Raji (cell line): ENCODE measurements at regions not wholly inside any gene's neighbourhood (a gene's known extent, or its start where the extent isn't known, plus 50 kb on each side); places are given as distances from the start of the nearest gene placed in this dataset.

Experiments used
- POLR2A ChIP-seq: IDR thresholded peaks from 2 replicates; pipeline ENCODE4 v1.6.1; 2011; ENCODE audit warnings: low read depth, low read length, control low read depth; ENCODE audit not compliant: insufficient read depth

DNA sequence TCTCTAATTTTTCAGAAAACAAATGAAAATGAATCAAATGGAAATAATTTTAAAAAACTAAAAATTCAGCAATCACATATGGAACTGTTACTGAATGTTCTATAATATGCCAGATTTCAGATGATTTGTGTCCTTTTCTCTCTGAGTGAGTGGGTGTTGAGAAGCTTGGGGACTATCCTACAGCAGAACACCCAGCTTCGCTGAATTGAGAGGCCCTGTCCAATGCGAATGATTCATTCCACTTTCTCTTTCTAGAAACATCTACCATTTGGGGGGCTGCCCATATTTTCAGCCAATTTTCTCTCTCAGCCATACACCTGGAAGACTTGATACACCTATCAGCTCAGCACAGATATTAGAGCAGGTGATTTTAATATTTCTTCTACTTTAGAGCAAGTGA is 1666.7 kb downstream of the EFNB2 start:
- TF ChIP-seq POLR2A, result no peak

GRCh38 chr13:104855581-104855980 is 1679.9 kb downstream of the EFNB2 start:
- TF ChIP-seq POLR2A, result no peak

DNA sequence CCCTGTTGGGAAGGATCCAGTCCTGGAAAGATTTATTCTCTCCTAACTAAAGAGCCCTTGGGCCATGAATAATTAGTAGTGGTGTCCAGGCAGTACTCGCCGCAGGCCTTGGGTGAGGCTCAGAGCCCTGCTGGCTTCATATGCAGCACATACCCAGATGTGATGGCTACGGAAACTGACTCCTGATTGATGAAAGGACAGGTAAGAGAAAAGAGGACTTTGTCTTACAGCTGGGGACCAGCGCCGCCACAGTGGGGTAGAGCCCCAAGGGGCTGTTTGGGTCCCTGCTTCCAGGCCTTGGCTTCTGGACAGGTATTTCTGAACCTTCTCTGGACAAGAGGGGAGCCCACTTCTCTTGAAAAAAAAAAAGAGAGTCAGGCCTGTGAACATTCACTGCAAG is 1680.8 kb downstream of the EFNB2 start:
- TF ChIP-seq POLR2A, result no peak

- no peak for TF ChIP-seq POLR2A
Observed at GRCh38 chr13:104854007-104854406, 1681.5 kb downstream of the EFNB2 start.

GRCh38 chr13:104847922-104848321 is 1687.5 kb downstream of the EFNB2 start:
- no peak for TF ChIP-seq POLR2A

GRCh38 chr13:104843401-104843800 is 1692.1 kb downstream of the EFNB2 start:
- TF ChIP-seq POLR2A, result no peak

GRCh38 chr13:104841110-104841509 is 1694.4 kb downstream of the EFNB2 start:
- no peak for TF ChIP-seq POLR2A

- no peak for TF ChIP-seq POLR2A
Observed at GRCh38 chr13:104837756-104838155, 1697.7 kb downstream of the EFNB2 start.

- TF ChIP-seq POLR2A, result no peak
Observed at GRCh38 chr13:104833221-104833620, 1702.2 kb downstream of the EFNB2 start.

DNA sequence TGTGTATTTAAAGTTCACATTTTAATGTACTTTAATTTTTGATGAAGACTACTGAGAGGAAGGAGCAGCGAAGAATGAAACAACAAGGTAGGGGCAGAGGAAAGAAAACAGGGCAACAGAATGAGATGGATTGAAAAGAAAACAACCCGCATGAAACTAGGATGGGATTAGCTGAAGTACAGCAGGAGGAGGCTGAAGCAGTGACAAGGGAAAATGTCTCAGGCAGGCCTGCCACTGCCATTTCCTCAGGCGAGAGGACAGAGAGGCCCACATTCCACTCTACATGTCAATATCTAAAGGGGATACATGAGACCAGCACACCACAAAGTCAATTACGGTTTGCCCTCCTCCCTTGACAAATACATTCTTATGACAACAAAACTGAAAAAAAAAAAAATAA is 1703.2 kb downstream of the EFNB2 start:
- no peak for TF ChIP-seq POLR2A

- no peak for TF ChIP-seq POLR2A
Observed at GRCh38 chr13:104831831-104832230, 1703.6 kb downstream of the EFNB2 start.

DNA sequence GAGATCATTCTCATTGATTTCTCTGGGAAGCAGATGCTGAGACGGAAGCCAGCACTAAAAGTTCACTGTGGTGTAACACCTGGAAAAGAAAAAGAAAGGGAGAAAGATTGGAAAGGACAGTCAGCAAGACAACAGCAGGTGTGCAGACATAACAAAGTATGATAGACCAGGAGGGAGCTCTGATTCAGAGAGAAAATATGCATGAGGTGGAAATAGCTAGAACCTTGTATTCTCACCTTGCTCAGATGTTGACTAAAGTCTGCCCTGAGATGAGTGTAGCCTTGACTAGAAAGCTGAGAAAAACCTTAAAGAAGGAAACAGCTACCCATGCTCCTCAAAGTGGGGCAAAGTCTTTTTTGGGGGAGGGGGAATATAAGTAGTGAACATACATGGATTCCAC is 1711.8 kb downstream of the EFNB2 start:
- no peak for TF ChIP-seq POLR2A

GRCh38 chr13:104823071-104823470 is 1712.4 kb downstream of the EFNB2 start:
- TF ChIP-seq POLR2A, result no peak

DNA sequence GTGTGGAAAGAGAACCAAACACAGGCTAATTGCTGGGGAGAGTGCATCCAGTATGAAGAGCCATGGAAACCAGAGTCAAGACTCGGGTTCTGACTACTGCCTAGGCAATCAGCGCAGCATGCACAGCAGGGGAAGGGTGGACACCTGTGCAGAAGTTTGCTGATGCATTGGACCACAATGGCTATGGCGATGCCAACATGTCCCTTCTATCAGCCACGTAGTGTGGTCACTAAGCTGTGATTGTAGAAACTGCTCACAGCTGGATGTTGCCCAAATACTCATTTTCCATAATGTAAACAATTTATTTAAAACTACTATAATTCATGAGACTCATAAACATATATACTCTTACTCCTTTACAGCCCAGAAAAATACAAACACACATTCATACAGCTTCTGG is 1718.2 kb downstream of the EFNB2 start:
- TF ChIP-seq POLR2A, result no peak

DNA sequence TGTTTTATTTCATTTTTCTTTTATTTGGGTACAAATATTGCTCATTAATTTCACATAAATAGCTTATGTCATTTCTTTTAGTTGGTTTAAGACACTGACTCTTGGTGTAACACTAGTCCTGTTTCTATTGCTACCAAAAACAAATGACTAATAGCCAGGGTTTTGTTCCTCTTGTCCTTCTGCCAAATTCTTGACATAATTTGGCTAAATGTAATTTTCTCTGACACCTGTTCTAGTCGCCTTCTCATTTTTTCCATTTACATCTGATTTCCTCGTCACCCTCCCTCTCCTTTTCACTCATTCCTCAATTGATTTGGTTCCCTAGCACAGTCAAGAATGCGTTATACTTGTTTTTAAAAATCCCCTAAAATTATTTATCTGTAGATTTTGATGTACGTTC is 1718.7 kb downstream of the EFNB2 start:
- no peak for TF ChIP-seq POLR2A

GRCh38 chr13:104810242-104810641 is 1725.2 kb downstream of the EFNB2 start:
- no peak for TF ChIP-seq POLR2A

DNA sequence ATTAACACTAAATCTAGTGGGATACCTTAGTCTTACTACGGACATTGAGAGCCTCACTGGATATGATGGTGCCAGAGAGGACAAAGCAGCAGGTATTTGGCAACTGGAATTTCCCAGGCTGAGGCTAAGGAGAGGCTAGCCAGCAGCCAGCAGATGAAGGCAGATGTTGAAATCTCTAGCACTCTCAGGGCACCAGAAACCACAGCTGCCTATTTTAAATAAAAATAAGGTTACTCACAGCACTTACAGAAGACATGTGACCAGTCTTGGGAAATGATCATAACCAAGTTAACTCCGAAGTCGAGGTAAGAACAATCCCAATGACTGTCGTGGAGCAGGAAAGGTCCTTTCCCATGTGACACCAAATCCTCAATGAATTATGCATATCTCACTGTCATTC is 1726.0 kb downstream of the EFNB2 start:
- no peak for TF ChIP-seq POLR2A

GRCh38 chr13:104805346-104805745 is 1730.1 kb downstream of the EFNB2 start:
- no peak for TF ChIP-seq POLR2A
